Putamen (tissue), 1 donor: ENCODE measurements at regions not wholly inside any gene's neighbourhood (a gene's known extent, or its start where the extent isn't known, plus 50 kb on each side); places are given as distances from the start of the nearest gene placed in this dataset.

Experiments
- DNase-seq: peaks from one replicate; pipeline ENCODE4 v3.0.0-alpha.2; 2016; ENCODE audit warnings: low spot score

DNA sequence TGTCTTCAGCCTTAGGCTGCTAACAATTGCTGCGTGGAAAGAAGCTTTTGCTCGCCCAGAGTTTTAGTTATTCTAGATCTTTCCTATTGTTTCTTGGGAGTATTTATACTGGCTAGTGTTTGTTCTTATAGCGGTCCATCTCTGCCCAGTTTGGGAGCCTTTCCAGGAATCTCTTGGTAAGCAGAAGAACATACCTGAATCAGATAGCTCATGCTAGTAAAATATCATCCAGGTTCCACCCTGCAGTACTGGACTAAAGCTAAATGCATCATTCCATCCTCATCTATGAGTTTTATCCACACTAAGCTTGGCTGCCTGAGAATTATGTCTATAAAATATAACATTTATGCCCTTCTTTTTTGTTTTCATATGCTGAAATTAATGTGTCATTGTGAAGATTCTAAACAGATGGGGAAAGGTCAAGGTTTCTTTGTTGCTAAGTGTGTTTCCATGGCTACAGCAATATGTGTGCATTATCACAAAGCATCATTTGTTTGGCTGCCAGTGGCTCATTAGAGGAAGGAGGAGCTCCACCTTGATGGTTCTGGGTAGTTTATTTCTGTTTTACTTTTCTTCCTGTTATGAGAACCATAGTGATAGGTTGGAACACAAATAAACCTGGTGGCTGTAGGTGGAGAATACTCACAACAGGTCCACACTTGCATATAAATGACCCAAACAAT, 182.8 kb downstream of the PIK3C3 start:
- no peak for DNase-seq

DNA sequence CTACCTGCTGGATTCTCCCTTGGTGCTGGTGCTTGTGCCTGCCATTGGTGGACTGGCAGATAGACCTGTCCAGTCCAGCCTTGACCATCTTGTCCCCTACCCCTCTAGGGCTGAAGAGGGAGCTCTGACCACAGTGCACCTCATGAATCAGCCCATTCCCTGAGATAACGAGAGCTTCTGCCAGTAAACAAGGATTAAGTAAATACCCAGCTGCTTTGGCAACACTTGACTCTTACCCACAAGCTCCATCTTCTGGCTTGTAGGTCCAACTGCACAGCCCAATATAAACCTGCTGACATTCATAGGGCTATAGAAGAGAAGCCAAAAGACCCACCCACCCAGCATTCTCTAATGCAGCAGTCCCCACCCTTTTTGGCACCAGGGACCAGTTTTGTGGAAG, 186.4 kb downstream of the PIK3C3 start:
- DNase-seq = no peak

DNA sequence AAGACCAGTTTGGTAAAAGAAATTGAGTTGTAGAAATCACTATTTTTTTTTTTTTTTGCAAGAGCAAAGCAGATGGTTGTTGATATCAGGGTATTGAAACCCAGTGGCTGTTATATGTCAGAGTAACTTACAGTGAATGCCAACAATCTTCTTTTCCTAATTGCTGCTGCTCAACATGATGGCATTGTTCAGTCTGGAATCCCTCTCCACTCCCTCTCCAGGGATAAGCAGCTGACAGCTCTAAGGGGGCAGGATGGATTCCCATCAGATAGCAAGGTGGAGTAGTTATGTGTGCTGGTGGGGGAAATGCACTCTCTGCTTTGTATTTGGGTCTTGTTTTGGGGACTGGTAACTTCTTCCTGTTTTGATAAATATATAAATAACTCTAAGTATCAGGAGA, 200.0 kb downstream of the PIK3C3 start:
- no peak for DNase-seq

DNA sequence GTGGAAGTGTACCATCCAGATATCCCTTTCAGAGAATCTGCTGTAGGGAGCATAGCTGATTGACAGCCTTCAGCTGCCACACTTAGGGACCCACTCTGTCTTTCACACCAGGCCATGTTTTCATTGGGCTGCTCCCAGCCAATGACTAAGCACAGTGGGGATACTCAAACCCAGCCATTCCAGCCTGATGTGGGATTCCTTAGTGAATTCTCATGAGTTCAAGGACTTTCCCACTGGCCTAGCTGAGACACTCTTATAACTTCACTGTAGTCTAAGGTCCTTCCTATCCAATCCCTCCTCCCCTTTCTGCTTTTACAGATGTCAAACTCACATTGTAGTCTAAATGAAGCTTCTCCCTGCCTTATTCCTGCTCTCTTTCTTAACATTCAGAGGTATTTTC, 201.2 kb downstream of the PIK3C3 start:
- DNase-seq = no peak

DNA sequence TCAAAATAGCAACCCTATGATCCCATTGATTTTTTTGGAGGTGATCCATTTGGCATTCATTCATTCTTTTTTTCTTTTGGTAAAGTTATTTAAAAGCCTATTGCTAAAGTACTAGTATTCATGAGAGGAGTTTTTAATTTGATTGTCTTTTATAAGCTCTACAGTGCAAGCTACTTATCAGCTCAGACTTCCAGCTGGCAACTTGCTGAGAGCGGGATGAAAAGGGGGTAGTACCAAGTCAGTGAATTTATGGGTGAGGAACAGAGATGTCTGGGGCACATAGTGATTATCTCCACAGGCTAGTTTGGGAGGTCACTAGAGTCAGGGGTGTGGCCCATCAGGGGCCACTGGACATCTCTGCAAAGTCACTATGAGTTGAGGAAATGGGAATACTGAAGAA, 202.4 kb downstream of the PIK3C3 start:
- no peak for DNase-seq

DNA sequence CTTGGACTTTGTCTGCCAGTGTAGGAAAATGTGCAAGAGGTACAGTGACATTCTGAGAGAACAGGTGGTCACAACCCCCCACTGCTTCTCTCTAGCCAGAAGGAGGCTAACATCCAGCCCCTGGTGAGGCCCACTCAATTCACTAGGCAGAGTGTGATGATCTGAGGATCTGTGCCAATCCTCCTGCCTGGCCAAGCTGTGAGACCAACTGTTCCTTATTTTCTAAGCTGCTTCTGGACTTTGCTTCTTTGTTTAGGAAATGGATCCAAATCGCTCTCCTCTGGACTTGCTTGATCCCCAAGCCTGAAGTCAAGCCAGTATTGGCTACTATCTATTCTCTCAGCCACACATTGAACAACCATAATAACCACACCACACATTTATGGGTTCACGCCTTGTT, 202.8 kb downstream of the PIK3C3 start:
- no peak for DNase-seq

DNA sequence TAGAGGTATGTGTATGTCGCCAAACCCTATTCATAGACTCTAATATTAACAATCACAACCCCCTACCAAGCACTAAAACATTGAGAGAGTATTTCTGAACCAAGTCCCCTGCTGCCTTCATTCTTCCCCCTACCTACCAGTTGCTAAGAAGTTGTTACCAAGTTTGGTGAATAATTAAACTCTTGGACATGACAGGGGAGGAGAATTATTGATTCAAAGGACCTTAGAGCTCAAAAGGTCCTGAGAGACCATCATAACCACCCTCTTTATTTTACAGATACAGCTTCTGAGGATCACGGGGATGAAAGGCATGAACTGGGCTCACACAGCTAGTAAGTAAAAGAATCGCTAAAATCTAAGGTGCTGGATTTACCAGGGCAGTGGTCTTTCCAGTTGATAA, 204.1 kb downstream of the PIK3C3 start:
- DNase-seq = no peak

DNA sequence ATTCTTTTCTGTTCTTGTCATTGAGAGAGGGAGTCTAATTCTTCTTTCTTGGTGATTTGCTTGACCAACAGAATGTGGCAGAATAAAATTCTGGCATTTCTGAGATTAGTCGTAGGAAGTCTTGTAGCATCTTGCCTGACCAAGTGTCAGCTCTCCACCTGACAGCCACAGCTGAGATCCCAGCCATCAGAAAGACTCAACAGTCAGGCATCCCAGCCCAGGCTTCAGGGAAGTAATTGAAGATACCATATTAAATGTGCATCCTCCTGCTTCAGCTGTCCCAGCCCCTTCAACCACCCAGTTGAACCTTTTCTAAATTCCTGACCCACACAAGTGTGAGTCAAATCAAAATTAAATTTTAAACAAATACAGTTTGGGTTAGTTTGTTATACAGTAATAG, 208.3 kb downstream of the PIK3C3 start:
- no peak for DNase-seq

DNA sequence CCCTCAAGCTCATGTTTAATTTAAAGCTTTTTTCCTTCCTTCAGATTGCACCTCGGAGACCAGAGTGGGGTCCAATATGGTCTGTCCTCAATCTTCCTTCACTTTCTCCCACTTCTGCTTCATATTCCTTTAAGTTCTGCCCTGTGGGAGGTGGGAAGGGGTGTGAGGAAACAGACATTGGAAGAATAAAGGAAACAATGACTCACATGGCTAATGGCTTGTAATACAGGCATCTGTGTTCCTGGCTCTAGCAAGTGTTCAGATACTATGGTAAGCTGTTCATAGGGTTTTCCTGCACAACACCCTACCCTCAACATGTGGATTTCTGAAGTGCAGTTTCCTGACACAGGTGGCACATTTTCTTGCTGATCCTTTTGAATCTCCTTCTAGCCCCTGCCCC, 209.5 kb downstream of the PIK3C3 start:
- no peak for DNase-seq

DNA sequence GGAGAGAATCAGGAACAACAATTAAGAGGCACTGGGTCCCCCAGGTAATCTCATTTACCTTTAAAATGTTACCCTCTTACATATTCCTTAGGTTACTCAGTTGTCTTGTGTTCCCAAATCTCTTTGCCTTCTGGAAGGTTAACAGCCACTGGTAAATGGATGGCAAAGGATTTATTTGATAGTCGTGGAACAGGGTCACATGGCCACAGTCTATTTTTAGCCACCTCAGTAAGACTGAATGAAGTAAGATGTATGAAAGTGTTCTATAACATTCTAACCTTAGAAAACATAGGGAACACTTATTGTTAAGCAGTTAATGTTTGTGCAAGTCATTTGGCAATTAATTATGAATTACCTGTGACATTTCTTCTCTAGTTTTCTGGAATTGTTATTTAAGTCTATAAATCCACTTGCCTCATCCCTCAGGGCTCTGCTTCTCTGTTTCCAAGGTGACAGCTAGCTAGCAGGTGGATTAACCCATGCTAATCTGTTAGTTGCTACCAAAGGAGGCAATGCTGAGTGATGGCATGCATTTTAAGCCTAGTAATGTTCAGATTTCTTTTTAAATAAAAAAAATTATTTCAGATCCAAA, 211.0 kb downstream of the PIK3C3 start:
- DNase-seq = no peak

DNA sequence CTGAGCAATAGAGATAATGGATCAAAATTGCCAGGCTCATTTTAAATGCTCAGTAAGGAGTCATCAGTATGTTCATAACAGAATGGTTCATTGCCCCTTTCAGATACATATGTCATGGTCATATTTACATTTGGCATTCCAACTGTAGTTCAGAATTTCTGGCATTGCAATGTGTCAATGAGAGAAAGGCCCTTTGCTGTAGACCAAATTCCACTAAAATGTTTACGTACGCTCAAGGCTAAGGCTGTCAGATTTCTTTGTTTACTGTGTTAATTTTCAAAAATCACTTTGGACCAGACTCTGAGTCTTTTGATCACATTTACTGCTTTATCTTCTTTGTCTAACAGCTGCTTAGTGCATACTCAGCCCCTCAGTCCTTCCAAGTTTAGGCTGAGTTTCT, 213.5 kb downstream of the PIK3C3 start:
- no peak for DNase-seq

DNA sequence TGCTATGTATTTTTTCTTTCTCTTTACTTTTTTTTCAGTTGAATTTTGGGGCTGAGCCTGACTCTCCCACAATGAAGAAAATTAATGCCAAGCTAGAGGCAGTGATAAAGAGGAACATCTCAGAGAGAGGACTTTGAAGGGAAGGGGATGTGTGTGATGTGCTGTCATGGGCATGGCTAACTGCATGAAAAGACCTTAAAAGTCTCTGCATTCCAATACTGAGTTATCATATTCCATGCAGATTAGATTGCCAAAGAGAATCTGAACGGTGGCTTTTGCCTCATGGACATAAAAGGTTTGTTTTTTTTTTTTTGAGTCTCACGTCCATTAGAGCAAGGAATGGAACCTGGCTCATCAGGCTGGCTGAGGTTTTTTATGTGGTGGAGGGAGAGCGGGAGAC, 213.9 kb downstream of the PIK3C3 start:
- no peak for DNase-seq

DNA sequence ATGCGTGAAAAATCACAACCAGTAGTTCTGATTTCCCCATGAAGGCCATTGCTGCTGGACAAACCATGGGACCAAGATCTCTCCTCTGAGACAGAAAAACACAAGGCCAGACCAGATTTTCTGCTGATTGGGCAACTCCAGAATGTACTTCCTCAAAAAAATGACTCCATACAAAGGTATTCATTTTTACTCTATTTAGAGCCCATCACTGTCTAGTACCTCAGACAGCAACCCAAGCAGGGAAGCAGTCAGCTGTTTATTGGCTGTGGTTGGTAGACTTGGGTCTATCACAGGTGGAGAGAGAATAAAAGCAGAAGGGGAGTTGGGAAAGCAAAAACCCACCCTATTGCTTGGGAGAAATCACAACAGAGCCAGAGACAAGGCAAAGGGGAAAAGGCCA, 219.9 kb downstream of the PIK3C3 start:
- no peak for DNase-seq

DNA sequence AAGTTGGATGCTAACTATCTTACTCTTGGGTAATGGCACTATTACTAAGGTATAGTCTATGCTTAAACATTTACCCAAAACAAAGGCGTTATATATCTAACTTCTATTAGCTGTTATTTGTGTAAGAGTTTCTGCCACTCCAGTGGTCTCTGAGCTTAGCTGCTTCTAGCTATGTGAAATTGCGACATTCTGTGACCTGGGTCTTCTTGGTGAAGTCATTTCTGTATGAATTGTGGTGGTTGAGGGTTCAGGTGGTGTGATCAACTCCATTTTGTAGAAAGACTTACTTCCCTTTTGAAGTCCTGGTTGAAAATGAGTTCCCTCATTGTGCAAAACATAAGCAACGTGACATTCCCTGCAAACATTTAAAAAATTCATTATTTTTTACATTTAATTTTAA, 221.6 kb downstream of the PIK3C3 start:
- no peak for DNase-seq

DNA sequence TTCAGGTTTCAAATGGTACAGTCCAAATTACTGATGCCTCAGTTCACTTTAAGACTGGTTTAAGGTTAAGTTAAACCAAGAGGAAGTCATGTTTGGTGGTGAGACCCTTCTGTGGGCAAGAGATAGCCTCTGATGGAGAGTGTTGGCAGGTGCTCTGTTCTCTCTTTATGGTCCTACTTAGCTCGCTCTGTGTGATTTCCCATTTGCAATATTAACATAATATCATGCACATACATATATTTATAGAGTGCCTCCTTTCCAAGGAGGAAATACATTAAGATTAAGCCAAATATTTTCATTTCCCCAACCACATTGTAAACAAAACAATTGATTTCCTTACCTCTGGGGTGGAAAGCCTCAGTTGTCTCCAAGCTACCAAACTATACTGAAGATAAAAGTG, 222.4 kb downstream of the PIK3C3 start:
- no peak for DNase-seq

DNA sequence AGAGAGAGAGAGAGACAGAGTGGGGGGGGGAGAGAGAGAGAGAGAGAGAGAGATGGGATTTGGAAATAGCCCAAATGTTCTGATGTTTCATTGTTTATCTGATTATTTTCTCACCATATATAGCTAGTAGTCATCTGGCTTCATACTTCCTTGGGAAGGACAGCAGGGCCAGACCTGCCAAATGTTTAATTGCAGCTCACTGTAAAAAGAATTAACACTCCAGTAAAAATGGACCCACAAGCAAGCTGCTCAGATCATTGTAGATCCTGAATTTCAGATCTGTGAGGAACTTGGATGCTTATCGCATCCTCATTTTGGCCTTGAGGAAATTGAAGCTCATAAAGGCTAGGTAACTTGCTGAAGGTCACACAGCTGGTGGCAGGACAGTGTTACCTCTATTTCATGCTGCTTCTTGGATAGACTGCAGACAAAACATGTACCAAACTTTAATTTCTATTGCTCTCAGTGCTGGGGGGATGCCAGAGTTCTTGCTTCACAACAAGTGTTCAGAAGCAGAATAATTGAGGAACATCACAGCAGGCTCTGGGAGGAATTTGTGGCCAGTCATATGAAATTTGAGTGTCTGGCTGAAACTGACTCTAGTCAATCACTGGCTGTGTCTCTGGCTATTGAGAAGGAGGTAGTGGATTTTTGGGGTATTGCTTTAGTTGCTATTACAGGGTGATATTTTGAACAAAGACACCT, 223.5 kb downstream of the PIK3C3 start:
- DNase-seq = no peak

DNA sequence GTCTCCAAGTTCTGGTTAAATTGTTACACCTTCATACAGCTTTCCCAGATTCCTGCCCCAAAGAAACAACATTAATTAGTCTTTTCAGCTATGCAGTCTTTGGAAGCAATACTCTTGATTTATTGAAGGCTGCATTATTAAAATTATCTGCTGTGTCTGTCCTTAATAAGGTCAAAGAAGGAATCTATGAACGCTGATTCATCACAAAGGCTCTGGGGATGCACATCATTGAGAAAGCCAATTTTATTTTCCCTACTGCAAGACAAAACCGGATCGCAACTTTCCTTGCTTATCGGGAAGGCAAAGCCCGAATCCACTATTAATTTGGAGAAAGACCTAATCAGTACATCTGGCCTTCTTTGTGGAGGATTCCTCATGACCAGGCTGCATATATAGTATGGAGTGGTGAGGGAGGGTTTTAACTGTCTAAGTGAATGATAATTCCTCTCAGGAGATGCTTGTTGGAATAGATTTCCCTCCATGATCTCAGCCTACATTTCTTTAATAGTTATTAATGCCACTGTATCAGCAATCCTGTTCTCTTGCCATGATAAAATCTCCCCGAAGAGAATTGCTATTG, 224.6 kb downstream of the PIK3C3 start:
- no peak for DNase-seq

DNA sequence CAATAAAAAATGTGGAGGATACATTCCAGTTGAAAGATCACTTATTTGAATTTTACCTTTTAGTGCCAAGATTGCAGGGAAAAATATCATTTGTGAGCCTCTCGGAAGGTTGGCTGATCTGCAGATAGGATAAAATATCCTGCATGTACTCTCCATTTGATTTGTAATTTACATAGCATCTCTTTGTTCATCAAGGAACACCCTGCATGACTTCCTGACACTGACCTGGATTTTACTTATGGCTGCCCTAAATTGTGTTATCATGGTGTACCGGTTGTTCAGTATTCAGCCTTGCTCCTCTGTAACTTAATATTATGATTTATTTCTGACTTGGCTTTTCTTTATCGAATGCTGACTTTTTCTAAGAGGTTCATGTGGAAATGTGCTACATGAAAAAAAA, 226.4 kb downstream of the PIK3C3 start:
- DNase-seq = no peak

DNA sequence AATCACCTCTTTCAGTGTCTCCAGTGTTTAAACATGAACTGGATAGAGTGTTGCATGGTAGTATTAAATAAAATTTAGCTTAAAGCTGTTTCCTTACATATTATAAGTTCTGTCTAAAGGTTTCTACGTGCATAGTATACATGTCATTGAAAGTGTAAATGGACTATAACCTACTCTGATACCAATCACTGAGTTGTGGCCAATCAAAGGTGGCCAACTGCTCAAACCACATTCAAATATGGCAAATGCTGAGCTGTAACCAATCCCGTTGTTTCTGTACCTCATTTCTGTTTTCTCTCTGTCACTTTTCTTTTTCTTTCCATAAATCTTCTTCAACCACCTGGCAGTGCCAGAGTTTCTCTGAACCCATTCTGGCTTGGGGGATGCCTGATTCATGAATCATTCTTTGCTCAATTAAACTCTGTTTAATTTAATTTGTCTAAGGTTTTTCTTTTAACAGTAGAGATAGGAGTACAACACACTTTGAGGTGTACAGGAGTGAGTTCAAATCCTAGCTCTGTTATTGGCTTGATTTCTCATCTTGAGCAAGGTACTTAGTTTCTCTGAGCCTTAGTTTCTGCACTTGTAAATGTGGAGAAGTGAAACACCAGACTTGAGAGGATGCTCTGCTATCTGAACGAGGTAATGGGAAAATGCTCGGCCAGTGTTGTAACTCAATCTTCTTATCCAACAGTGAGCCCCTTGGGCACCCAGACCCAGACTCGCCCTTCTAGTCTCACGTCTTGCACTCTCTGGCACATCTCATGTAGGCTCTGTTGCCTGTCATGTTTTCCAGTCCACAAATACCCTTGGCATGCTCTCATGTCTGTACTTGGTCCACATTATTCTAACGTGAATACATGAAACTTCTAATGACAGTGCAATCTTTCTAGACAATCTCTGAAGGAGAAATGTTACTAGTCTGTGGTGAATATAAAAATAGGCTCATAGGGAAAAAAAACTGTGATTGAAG, 228.0 kb downstream of the PIK3C3 start:
- DNase-seq = no peak

DNA sequence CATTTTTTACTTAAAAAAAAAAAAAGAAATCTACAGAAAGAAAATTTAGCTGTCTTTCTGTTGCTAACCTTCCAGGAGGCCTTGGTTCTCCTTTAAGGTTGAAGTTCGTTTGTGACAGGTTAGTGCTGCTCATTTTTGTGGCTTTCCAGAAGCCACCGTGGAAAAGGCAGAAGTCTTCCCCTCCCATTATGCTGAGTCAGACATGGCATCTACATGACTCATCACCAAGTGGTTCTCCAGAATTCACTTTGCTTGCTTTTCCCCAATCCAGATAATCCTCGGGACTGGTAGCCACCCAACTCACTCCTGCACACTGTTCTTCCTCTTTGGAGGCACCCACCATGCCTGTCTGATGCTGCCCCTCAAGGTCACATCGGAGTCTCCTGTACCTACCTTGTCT, 228.7 kb downstream of the PIK3C3 start:
- DNase-seq = no peak

DNA sequence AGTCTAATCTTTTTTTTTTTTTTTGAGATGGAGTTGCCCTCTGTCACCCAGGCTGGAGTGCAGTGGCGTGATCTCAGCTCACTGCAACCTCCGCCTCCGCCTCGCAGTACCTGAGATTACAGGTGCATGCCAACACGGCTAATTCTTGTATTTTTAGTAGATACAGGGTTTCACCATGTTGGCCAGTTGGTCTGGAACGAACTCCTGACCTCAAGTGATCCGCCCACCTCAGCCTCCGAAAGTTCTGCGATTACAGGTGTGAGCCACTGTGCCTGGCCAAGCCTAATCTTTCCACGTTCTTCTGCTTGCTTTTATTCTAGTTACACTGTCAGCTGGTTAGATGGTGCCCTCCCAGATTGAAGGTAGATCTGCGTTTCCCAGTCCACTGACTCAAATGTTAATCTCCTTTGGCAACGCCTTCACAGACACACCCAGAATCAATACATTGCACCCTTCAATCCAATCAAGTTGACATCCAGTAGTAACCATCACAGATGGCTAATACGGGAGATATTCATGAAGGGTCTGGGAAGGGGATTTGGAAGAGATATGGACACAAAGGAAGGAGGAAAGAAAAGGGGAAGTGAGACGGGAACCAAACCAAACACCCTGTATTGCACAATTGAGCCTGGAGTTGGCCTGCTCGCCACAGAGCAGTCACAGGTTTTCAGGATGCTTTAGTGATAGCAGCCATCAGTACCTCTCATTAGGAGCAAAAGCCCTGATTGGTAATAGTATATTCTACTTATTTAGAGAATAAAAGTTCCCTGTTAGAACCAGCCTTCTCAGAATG, 229.8 kb downstream of the PIK3C3 start:
- DNase-seq = no peak
